GM23248 (cell line): ENCODE measurements at regions not wholly inside any gene's neighbourhood (a gene's known extent, or its start where the extent isn't known, plus 50 kb on each side); places are given as distances from the start of the nearest gene placed in this dataset.

Experiments
- DNase-seq: peaks from one replicate; pipeline ENCODE4 v3.0.0-alpha.2; 2015
- H2AFZ ChIP-seq: fragments of 200-600 bp; sonication (generic); 2 replicates; pipeline ENCODE4 v1.6.1; 2016; ENCODE audit warnings: antibody characterized with exemption
- H3F3A ChIP-seq: fragments of 200-600 bp; sonication (generic); 2 replicates; pipeline ENCODE4 v1.6.1; 2016; ENCODE audit warnings: mild to moderate bottlenecking, antibody characterized with exemption, mixed run types; ENCODE audit not compliant: insufficient read depth
- H3K27ac ChIP-seq: fragments of 200-600 bp; sonication (generic); 2 replicates; pipeline ENCODE4 v1.5.1; 2016; ENCODE audit warnings: mild to moderate bottlenecking
- H3K27me3 ChIP-seq: fragments of 200-600 bp; sonication (generic); replicated peaks from 2 replicates; pipeline ENCODE4 v1.6.1; 2016; ENCODE audit warnings: mild to moderate bottlenecking; ENCODE audit not compliant: insufficient read depth
- H3K36me3 ChIP-seq: fragments of 200-600 bp; sonication (generic); 2 replicates; pipeline ENCODE4 v1.6.1; 2016; ENCODE audit warnings: low read depth, mild to moderate bottlenecking
- H3K4me1 ChIP-seq: fragments of 200-600 bp; sonication (generic); 2 replicates; pipeline ENCODE4 v1.6.1; 2016; ENCODE audit warnings: mild to moderate bottlenecking; ENCODE audit not compliant: insufficient read depth
- H3K4me2 ChIP-seq: fragments of 200-600 bp; sonication (generic); one replicate; pipeline ENCODE4 v1.6.1; 2016; ENCODE audit warnings: mild to moderate bottlenecking; ENCODE audit not compliant: unreplicated experiment
- H3K4me3 ChIP-seq: fragments of 200-600 bp; sonication (generic); 2 replicates; pipeline ENCODE4 v1.5.1; 2016; ENCODE audit warnings: mild to moderate bottlenecking
- H3K79me2 ChIP-seq: fragments of 200-600 bp; sonication (generic); 2 replicates; pipeline ENCODE4 v1.6.1; 2016; ENCODE audit warnings: mild to moderate bottlenecking; ENCODE audit not compliant: insufficient read depth
- H3K9ac ChIP-seq: fragments of 200-600 bp; sonication (generic); 2 replicates; pipeline ENCODE4 v1.6.1; 2016; ENCODE audit warnings: mild to moderate bottlenecking
- H3K9me2 ChIP-seq: fragments of 200-600 bp; sonication (generic); 2 replicates; pipeline ENCODE4 v1.6.1; 2016; ENCODE audit warnings: mixed run types, mild to moderate bottlenecking, moderate library complexity; ENCODE audit not compliant: insufficient read depth
- H3K9me3 ChIP-seq: fragments of 200-600 bp; sonication (generic); one replicate; pipeline ENCODE4 v1.6.1; 2017; ENCODE audit warnings: low read depth
- H4K20me1 ChIP-seq: fragments of 200-600 bp; sonication (generic); 2 replicates; pipeline ENCODE4 v1.6.0; 2016; ENCODE audit not compliant: insufficient read depth
- EZH2 ChIP-seq: fragments of 200-600 bp; sonication (generic); IDR thresholded peaks from 2 replicates; pipeline ENCODE4 v1.6.1; 2018; ENCODE audit warnings: antibody characterized with exemption, mild to moderate bottlenecking; ENCODE audit not compliant: insufficient read depth, poor library complexity, severe bottlenecking
- EZH2phosphoT487 ChIP-seq: fragments of 200-600 bp; sonication (generic); IDR thresholded peaks from 2 replicates; pipeline ENCODE4 v1.6.1; 2018; ENCODE audit warnings: antibody characterized with exemption, moderate library complexity, mild to moderate bottlenecking, low read depth; ENCODE audit not compliant: insufficient read depth
- WGBS, 2 experiments: methylation state at CpG; one replicate each; pipeline ENCODE4 v1.1.6; 2015 to 2017; ENCODE audit warnings: low lambda C conversion rate in 2 of 2, low coverage in 1 of 2; ENCODE audit errors: missing lambda C conversion rate in 2 of 2; 5-methylcytosine and 5-hydroxymethylcytosine counted together
- in situ Hi-C: fragments of 300-500 bp; cut with MboI; formaldehyde crosslinking; loops from 2 replicates; pipeline ENCODE4 v1.15.0; 2020

GRCh38 chr9:27771803-27772545 lies 198.7 kb upstream of the C9orf72 start:
- in situ Hi-C loops = no loop called here
- no peak overlapping the region for H3K4me2 ChIP-seq
- no peaks in the 10 kb centered on the region for H3K27me3 ChIP-seq
- no peaks in the 10 kb centered on the region for H3K79me2 ChIP-seq
- no peak overlapping the region for H3K27ac ChIP-seq
- no peak overlapping the region for H2AFZ ChIP-seq
- H3K9ac ChIP-seq = no peak overlapping the region
- WGBS, 2 experiments = 36 to 42% methylated on average over 4 of the region's 4 CpGs
- H3K4me3 ChIP-seq = no peak overlapping the region
- H3K36me3 ChIP-seq = no peaks in the 10 kb centered on the region
- H4K20me1 ChIP-seq = no peaks in the 10 kb centered on the region
- no peaks in the 10 kb centered on the region for H3K9me3 ChIP-seq
- H3K9me2 ChIP-seq = no peaks in the 10 kb centered on the region
- no peaks in the 10 kb centered on the region for H3F3A ChIP-seq
- DNase-seq = no peak
- no peaks in the 10 kb centered on the region for H3K4me1 ChIP-seq
- TF ChIP-seq EZH2 (no peak), EZH2phosphoT487 (no peak)

DNA sequence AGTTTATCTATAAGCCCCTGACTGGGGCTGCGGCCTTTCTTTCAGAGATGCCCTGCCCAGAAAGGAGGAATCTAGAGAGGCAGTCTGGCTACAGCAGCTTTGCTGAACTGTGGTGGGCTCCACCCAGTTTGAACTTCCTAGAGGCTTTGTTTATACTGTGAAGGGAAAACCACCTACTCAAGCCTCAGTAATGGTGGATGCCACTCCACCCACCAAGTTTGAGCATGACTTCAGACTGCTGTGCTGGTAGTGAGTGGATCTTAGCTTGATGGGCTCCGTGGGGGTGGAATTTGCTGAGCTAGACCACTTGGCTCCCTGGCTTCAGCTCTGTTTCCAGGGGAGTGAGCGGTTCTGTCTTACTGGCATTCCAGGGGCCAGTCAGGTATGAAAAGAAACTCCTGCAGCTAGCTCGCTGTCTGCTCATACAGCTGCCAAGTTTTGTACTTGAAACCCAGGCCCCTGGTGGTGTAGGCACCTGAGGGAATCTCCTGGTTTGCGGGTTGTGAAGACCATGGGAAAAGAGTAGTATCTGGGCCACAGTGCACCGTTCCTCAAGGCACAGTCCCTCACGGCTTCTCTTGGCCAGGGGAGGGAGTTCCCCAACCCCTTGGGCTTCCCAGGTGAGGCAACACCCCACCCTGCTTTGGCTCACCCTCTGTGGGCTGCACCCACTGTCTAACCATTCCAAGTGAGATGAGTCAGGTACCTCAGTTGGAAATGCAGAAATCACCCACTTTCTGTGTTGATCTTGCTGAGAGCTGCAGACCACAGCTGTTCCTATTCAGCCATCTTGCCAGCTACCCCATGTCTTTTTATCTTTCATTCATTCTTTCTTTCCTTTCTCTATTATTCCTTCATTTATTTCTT lies 211.8 kb upstream of the C9orf72 start:
- H3K4me2 ChIP-seq = no peak overlapping the region
- in situ Hi-C loops = no loop called here
- H2AFZ ChIP-seq = no peak overlapping the region
- H3K27ac ChIP-seq = no peak overlapping the region
- H3K4me3 ChIP-seq = no peak overlapping the region
- no peaks in the 10 kb centered on the region for H3K36me3 ChIP-seq
- DNase-seq = no peak
- H3F3A ChIP-seq = no peaks in the 10 kb centered on the region
- H3K9me3 ChIP-seq = no peaks in the 10 kb centered on the region
- no peaks in the 10 kb centered on the region for H3K4me1 ChIP-seq
- H3K9ac ChIP-seq = no peak overlapping the region
- 33 to 37% methylated on average over 7 of the region's 7 CpGs for WGBS, 2 experiments
- no peaks in the 10 kb centered on the region for H3K9me2 ChIP-seq
- H3K79me2 ChIP-seq = no peaks in the 10 kb centered on the region
- H3K27me3 ChIP-seq = no peaks in the 10 kb centered on the region
- no peaks in the 10 kb centered on the region for H4K20me1 ChIP-seq
- TF ChIP-seq EZH2phosphoT487 (no peak), EZH2 (no peak)

DNA sequence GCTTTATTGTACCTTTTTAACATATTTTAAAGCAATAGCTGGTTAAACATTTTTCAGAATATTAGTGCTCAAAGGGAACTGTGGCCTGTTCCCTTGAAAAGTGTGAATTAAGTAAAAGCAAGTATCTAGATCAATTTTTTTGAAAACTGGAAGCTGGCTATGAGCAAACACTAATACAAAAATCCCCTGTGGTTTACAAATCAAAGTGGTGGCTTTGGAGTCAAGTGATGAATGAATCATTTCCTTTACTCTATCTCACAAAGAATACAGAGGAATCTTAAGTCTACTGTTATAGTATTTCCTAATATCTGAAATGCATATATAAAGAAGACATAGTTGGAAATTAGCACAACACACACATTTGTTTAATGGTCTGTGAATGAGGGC lies 212.4 kb upstream of the C9orf72 start:
- Histone ChIP-seq H3K9me2 (no peaks in the 10 kb centered on the region), H3K36me3 (no peaks in the 10 kb centered on the region), H3K27me3 (no peaks in the 10 kb centered on the region), H4K20me1 (no peaks in the 10 kb centered on the region), H3K4me3 (no peak overlapping the region), H3K4me2 (no peak overlapping the region), H3F3A (no peaks in the 10 kb centered on the region), H2AFZ (no peak overlapping the region), H3K4me1 (no peaks in the 10 kb centered on the region), H3K27ac (no peak overlapping the region), H3K9ac (no peak overlapping the region), H3K9me3 (no peaks in the 10 kb centered on the region), H3K79me2 (no peaks in the 10 kb centered on the region)
- in situ Hi-C loops = no loop called here
- DNase-seq = no peak
- TF ChIP-seq EZH2phosphoT487 = no peak
- TF ChIP-seq EZH2 = no peak

DNA sequence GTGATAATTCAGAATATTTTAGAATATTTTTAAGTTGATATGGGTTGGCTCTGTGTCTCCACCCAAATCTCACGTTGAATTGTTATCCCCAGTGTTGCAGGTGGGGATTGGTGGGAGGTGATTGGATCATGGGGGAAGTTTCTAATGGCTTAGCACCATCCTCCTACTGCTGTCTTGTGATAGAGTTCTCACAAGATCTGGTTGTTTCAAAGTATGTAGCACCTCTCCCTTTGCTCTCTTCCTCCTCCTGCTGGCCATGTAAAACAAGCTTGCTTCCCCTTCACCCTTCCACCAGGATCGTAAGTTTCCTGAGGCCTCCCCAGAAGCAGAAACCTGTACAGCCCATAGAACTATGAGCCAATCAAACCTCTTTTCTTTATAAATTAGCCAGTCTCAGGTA lies 214.6 kb upstream of the C9orf72 start:
- DNase-seq = no peak
- no peak overlapping the region for H3K27ac ChIP-seq
- no peaks in the 10 kb centered on the region for H3K27me3 ChIP-seq
- in situ Hi-C loops = no loop called here
- H3K9me2 ChIP-seq = no peaks in the 10 kb centered on the region
- no peak overlapping the region for H2AFZ ChIP-seq
- no peaks in the 10 kb centered on the region for H3K79me2 ChIP-seq
- H4K20me1 ChIP-seq = no peaks in the 10 kb centered on the region
- H3K4me3 ChIP-seq = no peak overlapping the region
- no peaks in the 10 kb centered on the region for H3K4me1 ChIP-seq
- no peaks in the 10 kb centered on the region for H3K36me3 ChIP-seq
- TF ChIP-seq EZH2 = no peak
- TF ChIP-seq EZH2phosphoT487 = no peak
- H3K4me2 ChIP-seq = no peak overlapping the region
- no peaks in the 10 kb centered on the region for H3F3A ChIP-seq
- no peak overlapping the region for H3K9ac ChIP-seq
- 28 to 29% methylated on average over 2 of the region's 2 CpGs for WGBS, 2 experiments
- no peaks in the 10 kb centered on the region for H3K9me3 ChIP-seq

- no peak for DNase-seq
These were observed 218.0 kb upstream of the C9orf72 start for GRCh38 chr9:27791311-27791710.

More at GRCh38 chr9:27791311-27791710, 218.0 kb upstream of the C9orf72 start:
- in situ Hi-C loops = no loop called here
- H3F3A ChIP-seq = no peaks in the 10 kb centered on the region
- no peak overlapping the region for H3K4me3 ChIP-seq
- WGBS, 2 experiments = 0 to 5% methylated on average over 1 of the region's 1 CpG
- H3K9ac ChIP-seq = no peak overlapping the region
- no peaks in the 10 kb centered on the region for H3K4me1 ChIP-seq
- H3K27me3 ChIP-seq = no peaks in the 10 kb centered on the region
- H3K4me2 ChIP-seq = no peak overlapping the region
- H2AFZ ChIP-seq = no peak overlapping the region
- H3K9me3 ChIP-seq = no peaks in the 10 kb centered on the region
- no peaks in the 10 kb centered on the region for H3K79me2 ChIP-seq
- no peaks in the 10 kb centered on the region for H4K20me1 ChIP-seq
- no peaks in the 10 kb centered on the region for H3K9me2 ChIP-seq
- TF ChIP-seq EZH2phosphoT487 (no peak), EZH2 (no peak)
- no peaks in the 10 kb centered on the region for H3K36me3 ChIP-seq
- no peak overlapping the region for H3K27ac ChIP-seq
